Endothelial cell of umbilical vein (primary cell): ENCODE measurements at regions not wholly inside any gene's neighbourhood (a gene's known extent, or its start where the extent isn't known, plus 50 kb on each side); places are given as distances from the start of the nearest gene placed in this dataset.

Experiments used
- BruUV-seq: library from RNA; stranded (reverse); fragments of 400-500 nt; replicated peaks from 2 replicates; lab custom pipeline; 2021; lab: Mats Ljungman, UMichigan
- CTCF ChIA-PET: fragments of 300-600, 350-600 bp; sonication (Branson Sonifier 250); formaldehyde crosslinking; loops from one replicate; lab custom pipeline; 2021; ENCODE audit warnings: antibody characterized with exemption, inconsistent platforms; lab: Charles Lee
- POLR2A ChIA-PET: fragments of 300-600, 350-600 bp; sonication (Branson Sonifier 250); formaldehyde crosslinking; loops from one replicate; lab custom pipeline; 2021; ENCODE audit warnings: antibody characterized with exemption, inconsistent platforms; lab: Charles Lee
- DNase-seq: peaks from one replicate; pipeline ENCODE4 v3.0.0-alpha.2; 2011; ENCODE audit warnings: low read depth, low spot score
- FAIRE-seq: peaks from 2 replicates; lab custom pipeline; 2011; peaks lifted over from hg19 to GRCh38; lab: Jason Lieb, UNC
- H2AFZ ChIP-seq: 2 replicates; pipeline ENCODE4 v1.6.0; 2012; ENCODE audit warnings: low read depth, low read length, control low read depth, inconsistent platforms
- H3K27ac ChIP-seq: 2 replicates; pipeline ENCODE4 v1.5.1; 2011; ENCODE audit warnings: low read depth, mild to moderate bottlenecking, control low read depth, low read length, moderate library complexity; ENCODE audit not compliant: insufficient read depth
- H3K27me3 ChIP-seq, 2 experiments: 2 replicates each; pipeline versions ENCODE4 v1.6.0 to v1.6.1; 2011; ENCODE audit warnings: low read length in 2 of 2, mixed read lengths in 1 of 2; ENCODE audit not compliant: control insufficient read depth in 2 of 2, insufficient read depth in 2 of 2
- H3K36me3 ChIP-seq, 2 experiments: 2 replicates in 1 of 2; 3 replicates in 1 of 2; pipeline ENCODE4 v1.5.1; 2011; ENCODE audit warnings: low read length in 2 of 2, mild to moderate bottlenecking in 1 of 2, moderate library complexity in 1 of 2; ENCODE audit not compliant: control insufficient read depth in 2 of 2, insufficient read depth in 2 of 2; ENCODE audit errors: extremely low read depth in 1 of 2
- H3K4me1 ChIP-seq: 3 replicates; pipeline ENCODE4 v1.5.1; 2011; ENCODE audit warnings: mild to moderate bottlenecking, low read length; ENCODE audit not compliant: control insufficient read depth, insufficient read depth; ENCODE audit errors: extremely low read depth
- H3K4me2 ChIP-seq: 2 replicates; pipeline ENCODE4 v1.6.1; 2011; ENCODE audit warnings: low read length, control low read depth, mixed read lengths; ENCODE audit not compliant: insufficient read depth
- H3K4me3 ChIP-seq, 3 experiments: fragments of 200-600 bp in 1 of 3; sonication (generic), shearing (Covaris generic) in 1 of 3; replicated peaks in 1 of 3; 2 replicates each; pipeline ENCODE4 v1.5.1; 2011 to 2016; ENCODE audit warnings: control low read depth in 3 of 3, low read length in 3 of 3, mild to moderate bottlenecking in 2 of 3, inconsistent platforms in 1 of 3, low read depth in 1 of 3, moderate library complexity in 1 of 3; ENCODE audit not compliant: insufficient read depth in 1 of 3
- H3K79me2 ChIP-seq: 2 replicates; pipeline ENCODE4 v1.6.0; 2012; ENCODE audit warnings: low read length, inconsistent platforms; ENCODE audit not compliant: control insufficient read depth, insufficient read depth
- H3K9ac ChIP-seq: replicated peaks from 2 replicates; pipeline ENCODE3; 2011; ENCODE audit warnings: low read length, control low read depth; ENCODE audit not compliant: insufficient read depth; ENCODE audit errors: extremely low read depth
- H3K9me1 ChIP-seq: replicated peaks from 3 replicates; pipeline ENCODE4 v1.6.0; 2011; ENCODE audit warnings: mild to moderate bottlenecking, low read length; ENCODE audit not compliant: control insufficient read depth, insufficient read depth; ENCODE audit errors: extremely low read depth
- H3K9me3 ChIP-seq: replicated peaks from 2 replicates; pipeline ENCODE4 v1.5.1; 2012; ENCODE audit warnings: low read length, inconsistent platforms; ENCODE audit not compliant: control insufficient read depth, insufficient read depth
- H4K20me1 ChIP-seq: replicated peaks from 2 replicates; pipeline ENCODE3; 2011; ENCODE audit warnings: mild to moderate bottlenecking, low read length; ENCODE audit not compliant: control insufficient read depth, insufficient read depth; ENCODE audit errors: extremely low read depth
- EZH2 ChIP-seq: IDR thresholded peaks from 2 replicates; pipeline ENCODE4 v1.6.1; 2012; ENCODE audit warnings: borderline replicate concordance, low read depth, mild to moderate bottlenecking, moderate library complexity, low read length, inconsistent platforms; ENCODE audit not compliant: severe bottlenecking
- FOS ChIP-seq: IDR thresholded peaks from 2 replicates; pipeline ENCODE4 v1.6.1; 2011; ENCODE audit warnings: mild to moderate bottlenecking, low read length, moderate library complexity, borderline replicate concordance; ENCODE audit not compliant: insufficient read depth
- GATA2 ChIP-seq: IDR thresholded peaks from 2 replicates; pipeline ENCODE4 v1.7.0; 2011; ENCODE audit warnings: low read depth, mild to moderate bottlenecking, moderate library complexity, mixed read lengths, low read length; ENCODE audit not compliant: insufficient read length, insufficient read depth
- JUN ChIP-seq: IDR thresholded peaks from 2 replicates; pipeline ENCODE4 v1.6.1; 2011; ENCODE audit warnings: borderline replicate concordance, low read depth; ENCODE audit not compliant: insufficient read length, insufficient read depth
- MAX ChIP-seq: IDR thresholded peaks from 2 replicates; pipeline ENCODE4 v1.6.1; 2011; ENCODE audit not compliant: insufficient read depth, insufficient read length
- MYC ChIP-seq: IDR thresholded peaks from one replicate; pipeline ENCODE4 v1.6.1; 2011; ENCODE audit warnings: mild to moderate bottlenecking, low read depth, low read length
- POLR2A ChIP-seq: IDR thresholded peaks from 2 replicates; pipeline ENCODE4 v1.6.1; 2012; ENCODE audit warnings: low read depth, mild to moderate bottlenecking, control low read depth, low read length
- POLR2AphosphoS5 ChIP-seq: IDR thresholded peaks from 2 replicates; pipeline ENCODE4 v1.6.1; 2012; ENCODE audit warnings: low read depth, mild to moderate bottlenecking, control low read depth, low read length, moderate library complexity; ENCODE audit not compliant: insufficient read depth
- dilution Hi-C: fragments of 300-500 bp; cut with MboI; formaldehyde crosslinking; loops from one replicate; pipeline ENCODE4 v1.15.0; 2019; ENCODE audit warnings: low sequenced_read_pairs; ENCODE audit not compliant: extremely low pct_ligation_motif_present
- intact Hi-C: fragments of 100-400 bp; cut with micrococcal nuclease; formaldehyde crosslinking; loops from one replicate; pipeline ENCODE4 v1.10.0; 2022
- TF ChIP-seq, protein P1 (sequence below), 2 donors: IDR thresholded peaks; 1 replicate in 1 of 2; 2 replicates in 1 of 2; pipeline ENCODE4 v1.5.1; 2011; ENCODE audit warnings: low read length in 2 of 2, mild to moderate bottlenecking in 2 of 2, moderate library complexity in 2 of 2, control low read depth in 1 of 2, inconsistent platforms in 1 of 2, low read depth in 1 of 2; ENCODE audit not compliant: insufficient read depth in 1 of 2; ENCODE audit errors: extremely low read depth in 1 of 2

DNA sequence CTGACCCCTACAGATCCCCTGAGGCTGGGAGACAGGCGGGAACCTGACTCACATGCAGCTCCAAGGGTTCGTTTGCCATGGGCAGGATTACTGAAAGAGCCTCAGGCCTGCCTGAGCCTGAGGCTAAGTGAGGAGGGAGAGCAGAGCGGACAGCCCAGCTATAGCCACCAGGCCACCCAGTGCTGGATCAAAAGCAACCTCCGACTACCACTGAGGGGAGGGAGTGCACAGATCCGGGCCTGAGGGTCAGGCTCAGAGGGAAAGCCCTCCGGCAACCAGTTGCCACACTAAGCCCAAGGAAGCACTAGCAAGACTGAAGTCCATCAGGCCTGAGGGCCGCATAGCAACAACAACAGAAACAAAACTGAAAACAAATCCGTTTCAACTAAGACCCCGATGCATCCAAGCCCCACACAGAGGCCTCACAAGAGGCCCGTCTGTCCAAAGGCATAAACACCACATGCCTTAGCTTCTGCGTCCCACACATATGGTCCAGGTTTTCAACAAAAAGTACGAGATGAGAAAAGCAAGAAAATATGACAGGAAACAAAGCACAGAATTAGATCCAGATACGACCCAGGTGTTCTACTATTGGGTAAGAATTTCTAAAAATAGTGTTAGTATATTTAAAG is 92.5 kb upstream of the VIPR2 start:
- no peak for FAIRE-seq
- H3K9ac ChIP-seq = no peak overlapping the region
- no peaks in the 10 kb centered on the region for H4K20me1 ChIP-seq
- no peaks in the 10 kb centered on the region for H3K4me1 ChIP-seq
- no peaks in the 10 kb centered on the region for H3K9me3 ChIP-seq
- no TSS peak for BruUV-seq
- intact Hi-C loops (no loop called here), dilution Hi-C loops (no loop called here)
- DNase-seq = no peak
- CTCF ChIA-PET = no interaction called here
- no peak overlapping the region for H3K4me2 ChIP-seq
- no peak overlapping the region for H2AFZ ChIP-seq
- no peaks in the 10 kb centered on the region for H3K36me3 ChIP-seq
- no peaks in the 10 kb centered on the region for H3K9me1 ChIP-seq
- TF ChIP-seq EZH2 (no peak), FOS (no peak)
- no peak overlapping the region for H3K4me3 ChIP-seq
- no peak overlapping the region for H3K27ac ChIP-seq
- no peaks in the 10 kb centered on the region for H3K79me2 ChIP-seq
- POLR2A ChIA-PET = no interaction called here
- H3K27me3 ChIP-seq = no peaks in the 10 kb centered on the region

GRCh38 chr7:159231017-159231416 is 86.3 kb upstream of the VIPR2 start:
- Histone ChIP-seq H3K27me3 (no peaks in the 10 kb centered on the region), H3K4me2 (no peak overlapping the region), H3K9me3 (peaks cover 4% of the 10 kb centered on the region), H3K9me1 (no peaks in the 10 kb centered on the region), H3K4me3 (no peak overlapping the region), H3K4me1 (no peaks in the 10 kb centered on the region), H3K27ac (no peak overlapping the region), H2AFZ (no peak overlapping the region), H4K20me1 (no peaks in the 10 kb centered on the region), H3K79me2 (no peaks in the 10 kb centered on the region), H3K9ac (no peak overlapping the region), H3K36me3 (no peaks in the 10 kb centered on the region)
- DNase-seq (no peak), FAIRE-seq (no peak)
- POLR2A ChIA-PET = no interaction called here
- BruUV-seq = no TSS peak
- TF ChIP-seq POLR2AphosphoS5 (no peak), JUN (no peak), EZH2 (no peak), MYC (no peak), POLR2A (no peak), FOS (no peak), GATA2 (no peak), MAX (no peak)
- TF ChIP-seq, protein P1, sequence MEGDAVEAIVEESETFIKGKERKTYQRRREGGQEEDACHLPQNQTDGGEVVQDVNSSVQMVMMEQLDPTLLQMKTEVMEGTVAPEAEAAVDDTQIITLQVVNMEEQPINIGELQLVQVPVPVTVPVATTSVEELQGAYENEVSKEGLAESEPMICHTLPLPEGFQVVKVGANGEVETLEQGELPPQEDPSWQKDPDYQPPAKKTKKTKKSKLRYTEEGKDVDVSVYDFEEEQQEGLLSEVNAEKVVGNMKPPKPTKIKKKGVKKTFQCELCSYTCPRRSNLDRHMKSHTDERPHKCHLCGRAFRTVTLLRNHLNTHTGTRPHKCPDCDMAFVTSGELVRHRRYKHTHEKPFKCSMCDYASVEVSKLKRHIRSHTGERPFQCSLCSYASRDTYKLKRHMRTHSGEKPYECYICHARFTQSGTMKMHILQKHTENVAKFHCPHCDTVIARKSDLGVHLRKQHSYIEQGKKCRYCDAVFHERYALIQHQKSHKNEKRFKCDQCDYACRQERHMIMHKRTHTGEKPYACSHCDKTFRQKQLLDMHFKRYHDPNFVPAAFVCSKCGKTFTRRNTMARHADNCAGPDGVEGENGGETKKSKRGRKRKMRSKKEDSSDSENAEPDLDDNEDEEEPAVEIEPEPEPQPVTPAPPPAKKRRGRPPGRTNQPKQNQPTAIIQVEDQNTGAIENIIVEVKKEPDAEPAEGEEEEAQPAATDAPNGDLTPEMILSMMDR (IDR thresholded peaks at IDR 0.05; ENCODE audit: extremely low read depth in 1 of 2, insufficient read depth in 1 of 2, low read depth in 1 of 2, low read length in 2 of 2) = no peak
- intact Hi-C loops = no loop called here
- dilution Hi-C loops = no loop called here
- CTCF ChIA-PET = no interaction called here
